ENCODE measurements at regions not wholly inside any gene's neighbourhood (a gene's known extent, or its start where the extent isn't known, plus 50 kb on each side); places are given as distances from the start of the nearest gene placed in this dataset.

- Histone ChIP-seq H3K79me2 (ENCODE audit: low read length) (no peaks in the 10 kb centered on the region), H3F3A (ENCODE audit: low read length, unreplicated experiment) (no peaks in the 10 kb centered on the region), H3K27ac (ENCODE audit: low read length) (no peak overlapping the region), H3K9ac (ENCODE audit: low read length) (no peak overlapping the region), H3K4me3 (ENCODE audit: low read length) (no peak overlapping the region), H3K4me2 (ENCODE audit: low read length) (no peak overlapping the region), H3K9me3 (ENCODE audit: low read length) (peaks cover 13% of the 10 kb centered on the region), H2AFZ (ENCODE audit: low read length) (no peak overlapping the region), H3K27me3 (ENCODE audit: low read length) (no peaks in the 10 kb centered on the region), H3K36me3 (ENCODE audit: low read depth, low read length) (no peaks in the 10 kb centered on the region), H3K9me2 (replicated peaks; ENCODE audit: low read length) (no peaks in the 10 kb centered on the region), H4K20me1 (ENCODE audit: low read length) (no peaks in the 10 kb centered on the region), H3K4me1 (ENCODE audit: insufficient read depth, low read length) (no peaks in the 10 kb centered on the region)
- CTCF ChIA-PET: no interaction called here
- BruUV-seq (replicated peaks): no TSS peak
- ATAC-seq: no peak
- DNase-seq: no peak
- POLR2A ChIA-PET (ENCODE audit: unreplicated experiment): no interaction called here
- TF ChIP-seq EZH2phosphoT487 (IDR thresholded peaks at IDR 0.05; ENCODE audit: borderline replicate concordance, low read length) (no peak), CTCF (conservative IDR thresholded peaks at IDR 0.05; ENCODE audit: low read depth, low read length) (no peak), EZH2 (IDR thresholded peaks at IDR 0.05; ENCODE audit: low read length, unreplicated experiment) (no peak)
- intact Hi-C loops (cut with micrococcal nuclease): no loop called here
Observed at GRCh38 chr3:117736846-117737245, 1027.3 kb downstream of the TUSC7 start.

GRCh38 chr3:117743993-117744392 is 1034.4 kb downstream of the TUSC7 start:
- no peaks in the 10 kb centered on the region for H3F3A ChIP-seq (ENCODE audit: low read length, unreplicated experiment)
- no peaks in the 10 kb centered on the region for H3K36me3 ChIP-seq (ENCODE audit: low read depth, low read length)
- no peaks in the 10 kb centered on the region for H3K4me1 ChIP-seq (ENCODE audit: insufficient read depth, low read length)
- BruUV-seq (replicated peaks): no TSS peak
- ATAC-seq (no peak), DNase-seq (no peak)
- H3K27ac ChIP-seq (ENCODE audit: low read length): no peak overlapping the region
- intact Hi-C loops (cut with micrococcal nuclease): no loop called here
- ChIA-PET POLR2A (ENCODE audit: unreplicated experiment) (no interaction called here), CTCF (no interaction called here)
- H3K9me3 ChIP-seq (ENCODE audit: low read length): peaks cover 19% of the 10 kb centered on the region
- no peaks in the 10 kb centered on the region for H4K20me1 ChIP-seq (ENCODE audit: low read length)
- no peaks in the 10 kb centered on the region for H3K27me3 ChIP-seq (ENCODE audit: low read length)
- H3K4me2 ChIP-seq (ENCODE audit: low read length): no peak overlapping the region
- no peak overlapping the region for H3K9ac ChIP-seq (ENCODE audit: low read length)
- no peak overlapping the region for H2AFZ ChIP-seq (ENCODE audit: low read length)
- H3K79me2 ChIP-seq (ENCODE audit: low read length): no peaks in the 10 kb centered on the region
- TF ChIP-seq EZH2phosphoT487 (IDR thresholded peaks at IDR 0.05; ENCODE audit: borderline replicate concordance, low read length) (no peak), EZH2 (IDR thresholded peaks at IDR 0.05; ENCODE audit: low read length, unreplicated experiment) (no peak), CTCF (conservative IDR thresholded peaks at IDR 0.05; ENCODE audit: low read depth, low read length) (no peak)
- no peaks in the 10 kb centered on the region for H3K9me2 ChIP-seq (replicated peaks; ENCODE audit: low read length)
- no peak overlapping the region for H3K4me3 ChIP-seq (ENCODE audit: low read length)

GRCh38 chr3:117744935-117745334 is 1035.4 kb downstream of the TUSC7 start:
- Histone ChIP-seq H3K79me2 (ENCODE audit: low read length) (no peaks in the 10 kb centered on the region), H3K4me1 (ENCODE audit: insufficient read depth, low read length) (no peaks in the 10 kb centered on the region), H3K4me2 (ENCODE audit: low read length) (no peak overlapping the region), H3K27me3 (ENCODE audit: low read length) (no peaks in the 10 kb centered on the region), H3K9ac (ENCODE audit: low read length) (no peak overlapping the region), H3K4me3 (ENCODE audit: low read length) (no peak overlapping the region), H3K27ac (ENCODE audit: low read length) (no peak overlapping the region), H2AFZ (ENCODE audit: low read length) (no peak overlapping the region), H3F3A (ENCODE audit: low read length, unreplicated experiment) (no peaks in the 10 kb centered on the region), H3K9me3 (ENCODE audit: low read length) (peaks cover 15% of the 10 kb centered on the region), H3K36me3 (ENCODE audit: low read depth, low read length) (no peaks in the 10 kb centered on the region), H4K20me1 (ENCODE audit: low read length) (no peaks in the 10 kb centered on the region), H3K9me2 (replicated peaks; ENCODE audit: low read length) (no peaks in the 10 kb centered on the region)
- no TSS peak for BruUV-seq (replicated peaks)
- CTCF ChIA-PET: no interaction called here
- DNase-seq (no peak), ATAC-seq (no peak)
- TF ChIP-seq CTCF (conservative IDR thresholded peaks at IDR 0.05; ENCODE audit: low read depth, low read length) (no peak), EZH2phosphoT487 (IDR thresholded peaks at IDR 0.05; ENCODE audit: borderline replicate concordance, low read length) (no peak), EZH2 (IDR thresholded peaks at IDR 0.05; ENCODE audit: low read length, unreplicated experiment) (no peak)
- intact Hi-C loops (cut with micrococcal nuclease): no loop called here
- POLR2A ChIA-PET (ENCODE audit: unreplicated experiment): no interaction called here

Data from PC-3 (cell line).